ACC112 (cell line): ENCODE measurements at regions not wholly inside any gene's neighbourhood (a gene's known extent, or its start where the extent isn't known, plus 50 kb on each side); places are given as distances from the start of the nearest gene placed in this dataset.
"Not testable (repeated sequence)": the region's sequence is repeated elsewhere in the genome, so short reads cannot be mapped to it uniquely, and the experiment has no call there.

Experiments used
- H2AFZ ChIP-seq: fragments of 200-600 bp; sonication (generic); one replicate; pipeline ENCODE4 v1.6.0; 2017; ENCODE audit warnings: antibody characterized with exemption, low read length; ENCODE audit not compliant: unreplicated experiment
- H3K27ac ChIP-seq: fragments of 200-600 bp; sonication (generic); 2 replicates; pipeline ENCODE4 v1.5.1; 2014; ENCODE audit warnings: low read depth, mild to moderate bottlenecking, antibody characterized with exemption, low read length, moderate library complexity
- H3K27me3 ChIP-seq: fragments of 200-600 bp; sonication (generic); 2 replicates; pipeline ENCODE4 v1.6.1; 2014; ENCODE audit warnings: mild to moderate bottlenecking, antibody characterized with exemption, low read length, moderate library complexity, mixed read lengths; ENCODE audit not compliant: insufficient read depth
- H3K36me3 ChIP-seq: fragments of 200-600 bp; sonication (generic); 2 replicates; pipeline ENCODE4 v1.6.1; 2016; ENCODE audit warnings: mild to moderate bottlenecking, antibody characterized with exemption, low read length, moderate library complexity, mixed read lengths; ENCODE audit not compliant: insufficient read depth
- H3K4me1 ChIP-seq: fragments of 200-600 bp; sonication (generic); one replicate; pipeline ENCODE4 v1.6.1; 2016; ENCODE audit warnings: low read length, mixed read lengths; ENCODE audit not compliant: insufficient read depth, unreplicated experiment, control insufficient read depth
- H3K4me3 ChIP-seq: fragments of 200-600 bp; sonication (generic); 2 replicates; pipeline ENCODE4 v1.5.1; 2014; ENCODE audit warnings: mild to moderate bottlenecking, low read depth, low read length
- H3K79me2 ChIP-seq: fragments of 200-600 bp; sonication (generic); one replicate; pipeline ENCODE4 v1.6.0; 2016; ENCODE audit warnings: low read length; ENCODE audit not compliant: control insufficient read depth, unreplicated experiment, insufficient read depth

DNA sequence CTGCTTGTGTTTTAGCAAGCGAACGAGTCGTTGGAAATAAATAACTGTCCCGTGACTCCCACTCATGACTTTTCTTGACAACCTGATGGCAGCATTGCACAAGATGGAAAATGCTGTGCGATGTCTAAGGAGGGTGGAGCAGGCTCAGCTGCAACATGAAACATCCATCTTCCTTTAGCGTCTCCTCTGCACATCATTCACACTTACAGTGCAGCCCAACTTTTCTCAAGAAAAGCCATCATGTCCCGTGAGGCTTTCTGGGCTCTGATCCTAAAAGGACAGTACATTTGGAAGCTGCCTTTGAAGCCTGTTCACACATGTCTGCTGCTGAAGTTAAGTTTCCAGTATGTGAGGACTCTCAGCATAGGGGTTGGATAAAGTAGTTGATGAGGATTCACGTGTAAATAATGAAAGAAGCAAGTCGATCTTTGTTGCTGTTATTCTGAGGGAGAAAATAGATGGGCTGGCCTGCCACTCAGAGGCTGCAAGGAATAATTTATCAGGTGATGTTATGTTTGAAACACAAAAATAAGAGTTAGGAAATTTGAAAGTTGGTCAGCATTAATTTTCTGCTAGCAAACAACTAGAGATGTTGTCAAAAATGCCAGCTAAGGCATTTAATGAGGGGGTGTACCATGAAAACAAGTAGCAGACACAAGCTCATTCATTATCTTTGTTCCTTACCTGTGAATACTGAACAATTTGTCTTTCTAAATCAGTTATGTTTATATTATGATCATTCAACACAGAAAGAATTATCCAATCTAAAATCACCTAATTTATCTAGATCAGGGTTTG is 328.7 kb upstream of the ZFP42 start:
- H3K79me2 ChIP-seq = no peaks in the 10 kb centered on the region
- H3K27me3 ChIP-seq = no peaks in the 10 kb centered on the region
- peak overlapping the region; percentile 3 for H2AFZ ChIP-seq
- H3K36me3 ChIP-seq = no peaks in the 10 kb centered on the region
- H3K4me1 ChIP-seq = peaks cover 6% of the 10 kb centered on the region
- H3K27ac ChIP-seq = no peak overlapping the region
- H3K4me3 ChIP-seq = no peak overlapping the region

DNA sequence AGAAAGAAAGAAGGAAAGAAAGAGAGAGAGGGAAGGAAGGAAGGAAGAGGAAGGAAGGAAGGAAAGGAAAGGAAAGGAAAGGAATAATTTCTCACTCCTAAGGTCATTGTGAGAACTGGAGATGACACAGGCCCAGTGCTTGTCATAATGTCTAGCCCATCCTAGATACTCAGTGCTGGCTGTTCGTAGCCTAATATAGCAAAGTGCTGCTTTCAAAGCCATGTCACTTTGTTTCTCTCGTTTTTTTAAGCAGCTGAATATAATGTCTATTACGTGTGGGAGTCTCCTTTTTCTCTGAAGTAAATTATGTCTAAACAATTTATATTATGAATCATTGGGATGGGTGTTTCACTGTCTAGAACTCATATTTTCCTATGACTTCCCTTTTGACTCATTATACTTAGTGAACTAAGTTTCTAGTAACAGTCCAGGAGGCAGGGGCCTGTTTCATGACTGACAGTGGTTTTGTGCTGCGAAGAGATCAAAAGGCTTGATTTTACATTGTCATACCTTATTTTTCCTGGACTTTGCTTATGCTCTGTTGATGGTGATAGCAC is 327.0 kb upstream of the ZFP42 start:
- Histone ChIP-seq H3K27me3 (no peaks in the 10 kb centered on the region), H3K27ac (peak overlapping the region; percentile 47), H3K36me3 (no peaks in the 10 kb centered on the region), H3K4me3 (no peak overlapping the region), H2AFZ (no peak overlapping the region), H3K4me1 (peaks cover 6% of the 10 kb centered on the region), H3K79me2 (no peaks in the 10 kb centered on the region)

DNA sequence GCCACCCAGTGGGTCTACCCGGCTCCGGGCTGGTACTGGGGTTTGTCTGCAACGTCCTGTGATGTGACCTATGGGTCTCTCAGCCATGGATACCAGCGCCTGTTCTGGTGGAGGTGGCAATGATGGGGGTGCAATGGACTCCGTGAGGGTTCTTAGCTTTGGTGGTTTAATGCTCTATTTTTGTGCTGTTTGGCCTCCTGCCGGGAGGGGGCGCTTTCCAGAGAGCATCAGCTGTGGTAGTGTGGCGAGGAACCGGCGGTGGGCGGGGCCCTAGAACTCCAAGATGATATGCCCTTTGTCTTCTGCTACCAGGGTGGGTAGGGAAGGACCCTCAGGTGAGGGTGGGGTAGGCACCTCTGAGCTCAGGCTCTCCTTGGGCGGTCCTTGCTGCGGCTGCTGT is 324.1 kb upstream of the ZFP42 start:
- not testable (repeated sequence) for H3K4me3 ChIP-seq, H3K4me1 ChIP-seq, H3K27ac ChIP-seq, H3K36me3 ChIP-seq, H3K27me3 ChIP-seq, H2AFZ ChIP-seq, H3K79me2 ChIP-seq

DNA sequence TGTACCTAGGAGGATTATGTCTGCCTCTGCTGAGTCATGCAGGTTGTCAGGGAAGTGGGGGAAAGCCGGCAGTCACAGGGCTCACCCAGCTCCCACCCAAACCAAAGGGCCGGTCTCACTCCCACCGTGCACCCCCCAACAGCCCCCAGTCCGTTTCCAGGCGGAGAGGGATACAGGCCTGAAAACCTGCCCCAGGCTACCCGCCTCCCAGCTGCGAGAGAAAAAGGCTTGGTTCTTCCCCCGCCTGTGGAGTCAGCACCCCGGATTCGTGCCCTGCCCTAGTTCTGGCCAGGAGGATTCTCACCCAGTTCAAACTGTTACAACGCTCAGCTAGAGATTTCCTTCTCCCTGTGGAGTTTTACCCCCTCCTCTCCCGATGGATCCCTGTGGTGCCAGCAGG is 323.6 kb upstream of the ZFP42 start:
- not testable (repeated sequence) for H3K27ac ChIP-seq, H3K36me3 ChIP-seq, H3K4me3 ChIP-seq, H3K27me3 ChIP-seq, H2AFZ ChIP-seq, H3K79me2 ChIP-seq, H3K4me1 ChIP-seq

DNA sequence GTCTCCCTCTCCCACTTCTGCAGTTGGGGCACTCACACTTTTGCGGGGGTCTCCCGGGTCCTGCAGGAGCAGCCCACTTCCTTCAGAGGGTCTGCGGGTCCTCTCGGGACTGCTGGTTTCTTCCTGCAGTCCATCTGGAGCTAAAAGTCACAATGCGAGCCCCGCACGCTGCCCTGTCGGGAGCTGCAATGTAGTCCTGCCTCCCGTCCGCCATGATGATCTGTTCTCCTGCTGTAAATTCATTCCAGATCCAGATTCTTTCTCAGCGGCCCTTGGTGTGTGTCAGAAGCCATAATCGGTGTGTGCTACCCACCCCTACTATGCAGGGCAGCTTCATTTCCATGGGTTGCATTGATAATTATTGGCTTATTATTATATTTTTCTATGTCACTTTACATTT is 323.0 kb upstream of the ZFP42 start:
- H3K4me1 ChIP-seq, H2AFZ ChIP-seq, H3K79me2 ChIP-seq, H3K4me3 ChIP-seq, H3K27ac ChIP-seq, H3K36me3 ChIP-seq, H3K27me3 ChIP-seq: not testable (repeated sequence)

DNA sequence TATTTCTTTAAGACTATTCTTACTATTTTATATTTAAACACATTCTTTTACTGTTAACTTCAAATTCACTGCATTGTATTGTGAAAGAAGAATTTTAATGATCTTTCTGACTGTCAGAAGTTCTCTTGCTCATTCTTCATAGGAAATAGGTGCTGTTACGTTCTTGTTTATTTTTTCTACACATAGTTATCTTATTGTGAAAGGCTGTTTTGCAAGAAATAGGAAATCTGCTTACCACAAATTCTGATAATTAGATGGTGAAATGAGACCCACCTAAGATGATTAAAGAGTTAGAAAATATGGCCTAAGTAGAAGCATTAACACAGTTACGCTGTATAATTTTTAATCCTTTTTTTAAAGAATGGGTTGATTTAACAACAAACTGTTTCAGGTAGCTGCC is 316.1 kb upstream of the ZFP42 start:
- H3K4me3 ChIP-seq = no peak overlapping the region
- no peaks in the 10 kb centered on the region for H3K4me1 ChIP-seq
- H3K36me3 ChIP-seq = no peaks in the 10 kb centered on the region
- no peaks in the 10 kb centered on the region for H3K79me2 ChIP-seq
- H2AFZ ChIP-seq = no peak overlapping the region
- no peaks in the 10 kb centered on the region for H3K27me3 ChIP-seq
- H3K27ac ChIP-seq = no peak overlapping the region

DNA sequence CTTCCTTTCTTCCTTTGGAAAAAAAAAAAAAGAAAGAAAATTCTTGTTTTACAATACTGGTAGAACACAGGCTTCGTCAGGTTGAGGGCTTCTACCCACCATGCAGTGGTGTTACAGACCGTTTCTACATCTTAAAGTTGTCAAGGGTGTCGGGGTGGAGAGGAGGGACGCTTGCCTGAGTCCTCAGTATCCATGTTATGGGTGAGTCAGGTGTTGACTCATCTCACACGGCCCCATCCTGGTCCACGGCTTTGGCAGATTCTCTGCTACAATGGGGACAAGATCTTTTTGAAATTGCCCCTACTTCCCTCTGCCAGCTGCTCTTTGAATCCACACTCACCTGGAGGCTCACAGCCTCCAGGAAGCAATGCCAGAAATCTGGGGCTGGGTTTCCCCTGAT is 310.3 kb upstream of the ZFP42 start:
- H3K27ac ChIP-seq = no peak overlapping the region
- H3K79me2 ChIP-seq = no peaks in the 10 kb centered on the region
- no peaks in the 10 kb centered on the region for H3K4me1 ChIP-seq
- H3K36me3 ChIP-seq = no peaks in the 10 kb centered on the region
- H2AFZ ChIP-seq = no peak overlapping the region
- no peak overlapping the region for H3K4me3 ChIP-seq
- no peaks in the 10 kb centered on the region for H3K27me3 ChIP-seq

DNA sequence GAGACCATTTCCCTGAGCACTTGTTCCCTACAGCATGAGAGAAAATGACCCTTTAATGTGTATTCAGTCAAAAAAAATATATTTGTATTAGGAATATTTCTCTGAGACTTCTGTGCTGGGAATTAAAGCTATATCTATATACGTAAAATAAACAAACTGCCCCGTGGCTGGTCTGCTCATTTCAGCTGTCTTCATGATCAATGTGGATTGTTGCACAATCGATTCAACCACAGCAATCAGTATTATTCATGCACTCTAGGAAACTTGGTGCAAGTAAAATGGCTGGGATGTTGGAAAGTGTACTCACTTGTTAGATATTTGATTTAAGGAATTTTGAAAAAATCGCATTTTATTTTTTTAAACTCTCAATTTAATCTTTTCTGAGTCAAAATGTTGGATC is 307.9 kb upstream of the ZFP42 start:
- Histone ChIP-seq H3K4me3 (no peak overlapping the region), H3K36me3 (no peaks in the 10 kb centered on the region), H3K27ac (no peak overlapping the region), H2AFZ (no peak overlapping the region), H3K79me2 (no peaks in the 10 kb centered on the region), H3K4me1 (no peaks in the 10 kb centered on the region), H3K27me3 (no peaks in the 10 kb centered on the region)

DNA sequence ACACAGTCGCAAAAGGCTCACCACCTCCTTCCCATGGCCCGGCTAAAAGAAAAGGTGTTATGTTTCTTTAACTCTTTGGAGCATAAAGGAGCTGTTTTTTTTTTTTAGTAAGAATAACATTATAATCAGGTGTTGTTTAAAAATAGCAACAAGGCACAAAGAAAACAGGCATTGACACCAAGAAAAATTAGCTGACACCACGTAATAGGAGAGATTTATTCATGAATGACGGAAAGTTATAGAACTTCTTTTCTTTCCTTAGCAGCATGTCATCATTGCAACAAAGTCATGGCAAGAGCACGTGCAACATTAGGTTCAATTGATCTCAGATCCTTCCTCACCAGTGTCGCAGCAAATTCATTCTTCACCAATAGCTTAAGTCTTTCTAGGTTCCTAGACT is 302.9 kb upstream of the ZFP42 start:
- H3K27ac ChIP-seq = no peak overlapping the region
- no peak overlapping the region for H2AFZ ChIP-seq
- no peak overlapping the region for H3K4me3 ChIP-seq
- no peaks in the 10 kb centered on the region for H3K36me3 ChIP-seq
- no peaks in the 10 kb centered on the region for H3K27me3 ChIP-seq
- no peaks in the 10 kb centered on the region for H3K4me1 ChIP-seq
- no peaks in the 10 kb centered on the region for H3K79me2 ChIP-seq

DNA sequence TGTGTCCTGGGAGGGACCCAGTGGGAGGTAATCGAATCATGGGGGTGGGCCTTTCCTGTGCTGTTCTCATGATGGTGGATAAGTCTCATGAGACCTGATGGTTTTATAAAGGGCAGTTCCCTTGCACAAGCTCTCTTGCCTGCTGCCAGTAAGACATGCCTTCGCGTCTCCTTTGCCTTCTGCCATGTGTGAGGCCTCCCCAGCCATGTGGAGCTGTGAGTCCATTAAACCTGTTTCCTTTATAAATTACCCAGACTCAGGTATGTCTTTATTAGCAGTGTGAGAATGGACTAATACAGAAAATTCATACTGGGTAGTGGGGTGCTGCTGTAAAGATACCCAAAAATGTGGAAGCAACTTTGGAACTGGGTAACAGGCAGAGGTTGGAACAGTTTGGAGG is 300.0 kb upstream of the ZFP42 start:
- not testable (repeated sequence) for H3K27ac ChIP-seq, H3K4me1 ChIP-seq, H2AFZ ChIP-seq, H3K79me2 ChIP-seq, H3K4me3 ChIP-seq, H3K27me3 ChIP-seq, H3K36me3 ChIP-seq

DNA sequence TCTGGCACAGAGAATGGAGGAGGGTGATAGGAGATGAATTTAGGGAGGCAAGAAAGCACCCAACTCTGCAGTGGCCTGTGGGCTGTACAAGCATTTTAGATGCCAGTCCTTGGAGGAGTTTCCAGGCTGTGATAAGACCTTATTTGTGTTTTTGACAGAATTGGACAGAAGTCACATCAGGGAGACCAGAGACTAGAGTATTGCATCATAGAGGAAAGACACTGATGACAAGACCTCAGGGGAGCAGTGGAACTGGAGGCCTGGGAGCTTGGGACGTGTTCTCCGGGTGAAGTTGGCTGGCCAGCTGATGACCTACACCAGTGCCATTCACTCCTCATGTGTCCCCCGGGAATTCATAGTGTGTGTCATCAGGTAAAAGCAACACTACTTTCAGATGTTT is 284.0 kb upstream of the ZFP42 start:
- Histone ChIP-seq H3K27me3 (no peaks in the 10 kb centered on the region), H3K79me2 (no peaks in the 10 kb centered on the region)

More for the DNA sequence above, 284.0 kb upstream of the ZFP42 start:
- no peaks in the 10 kb centered on the region for H3K4me1 ChIP-seq
- H3K36me3 ChIP-seq = no peaks in the 10 kb centered on the region
- H3K27ac ChIP-seq = no peak overlapping the region
- H2AFZ ChIP-seq = no peak overlapping the region
- no peak overlapping the region for H3K4me3 ChIP-seq
